HG03442 (cell line): ENCODE measurements at regions not wholly inside any gene's neighbourhood (a gene's known extent, or its start where the extent isn't known, plus 50 kb on each side); places are given as distances from the start of the nearest gene placed in this dataset.
"Not testable (repeated sequence)": the region's sequence is repeated elsewhere in the genome, so short reads cannot be mapped to it uniquely, and the experiment has no call there.

Source experiments
- ATAC-seq: cut with Tn5 transposase; IDR thresholded peaks from one replicate; pipeline ENCODE4 v1.9.1; 2021; ENCODE audit warnings: mild to moderate bottlenecking, moderate library complexity; ENCODE audit not compliant: unreplicated experiment

- ATAC-seq, result no peak
Measured at GRCh38 chr19:27972291-27973040, 1240.5 kb downstream of the UQCRFS1 start.

- ATAC-seq, result no peak
Measured at GRCh38 chr19:27971869-27972268, 1241.1 kb downstream of the UQCRFS1 start.

- ATAC-seq, result no peak
Measured at GRCh38 chr19:27971071-27971470, 1241.9 kb downstream of the UQCRFS1 start.

- no peak for ATAC-seq
Measured at GRCh38 chr19:27966390-27966816, 1246.5 kb downstream of the UQCRFS1 start.

- no peak for ATAC-seq
Measured at GRCh38 chr19:27964185-27964584, 1248.8 kb downstream of the UQCRFS1 start.

- no peak for ATAC-seq
Measured at GRCh38 chr19:27962264-27962663, 1250.7 kb downstream of the UQCRFS1 start.

GRCh38 chr19:27955485-27956480 lies 1257.2 kb downstream of the UQCRFS1 start:
- ATAC-seq, result no peak

- ATAC-seq, result not testable (repeated sequence)
Measured at GRCh38 chr19:27942607-27943006, 1270.3 kb downstream of the UQCRFS1 start.

GRCh38 chr19:27936139-27936538 lies 1276.8 kb downstream of the UQCRFS1 start:
- ATAC-seq, result no peak

- ATAC-seq, result no peak
Measured at GRCh38 chr19:27935669-27936068, 1277.3 kb downstream of the UQCRFS1 start.

GRCh38 chr19:27929399-27929798 lies 1283.6 kb downstream of the UQCRFS1 start:
- ATAC-seq, result no peak

GRCh38 chr19:27925202-27925601 lies 1287.7 kb downstream of the UQCRFS1 start:
- ATAC-seq, result no peak

- no peak for ATAC-seq
Measured at GRCh38 chr19:27922970-27923369, 1290.0 kb downstream of the UQCRFS1 start.

- ATAC-seq, result no peak
Measured at GRCh38 chr19:27920774-27921173, 1292.2 kb downstream of the UQCRFS1 start.

GRCh38 chr19:27918818-27919217 lies 1294.1 kb downstream of the UQCRFS1 start:
- ATAC-seq, result no peak

- ATAC-seq, result no peak
Measured at GRCh38 chr19:27911122-27911898, 1301.6 kb downstream of the UQCRFS1 start.

- no peak for ATAC-seq
Measured at GRCh38 chr19:27909861-27910260, 1303.1 kb downstream of the UQCRFS1 start.

- ATAC-seq, result no peak
Measured at GRCh38 chr19:27909185-27909840, 1303.6 kb downstream of the UQCRFS1 start.

GRCh38 chr19:27906081-27906480 lies 1306.9 kb downstream of the UQCRFS1 start:
- ATAC-seq, result no peak

- ATAC-seq, result no peak
Measured at GRCh38 chr19:27905074-27905473, 1307.9 kb downstream of the UQCRFS1 start.
